Stimulated activated CD4-positive, alpha-beta T cell treated with anti-CD3 and anti-CD28 coated beads, Interleukin-4, amount 100 ng/mL, for 4 hours (primary cell): ENCODE measurements at regions not wholly inside any gene's neighbourhood (a gene's known extent, or its start where the extent isn't known, plus 50 kb on each side); places are given as distances from the start of the nearest gene placed in this dataset.
"Not testable (repeated sequence)": the region's sequence is repeated elsewhere in the genome, so short reads cannot be mapped to it uniquely, and the experiment has no call there.

Source experiments
- DNase-seq, 2 experiments: peaks; one replicate each; pipeline ENCODE4 v3.0.0-alpha.2; 2020

- DNase-seq = no peak
These were observed 473.0 kb downstream of the NTRK2 start for GRCh38 chr9:85142496-85142911.

- no peak for DNase-seq
These were observed 468.2 kb downstream of the NTRK2 start for GRCh38 chr9:85137696-85138095.

GRCh38 chr9:85136987-85137386 lies 467.5 kb downstream of the NTRK2 start:
- no peak for DNase-seq

GRCh38 chr9:85136507-85136906 lies 467.0 kb downstream of the NTRK2 start:
- no peak for DNase-seq

GRCh38 chr9:85130764-85131163 lies 461.2 kb downstream of the NTRK2 start:
- no peak for DNase-seq

GRCh38 chr9:85130260-85130659 lies 460.7 kb downstream of the NTRK2 start:
- DNase-seq = no peak

- no peak for DNase-seq
These were observed 460.0 kb downstream of the NTRK2 start for GRCh38 chr9:85129514-85129913.

- DNase-seq = no peak
These were observed 449.6 kb downstream of the NTRK2 start for GRCh38 chr9:85118990-85119755.

GRCh38 chr9:85117831-85118230 lies 448.3 kb downstream of the NTRK2 start:
- DNase-seq = no peak

- DNase-seq = no peak
These were observed 445.9 kb downstream of the NTRK2 start for GRCh38 chr9:85115473-85115872.

- DNase-seq = no peak
These were observed 445.3 kb downstream of the NTRK2 start for GRCh38 chr9:85114799-85115198.

- DNase-seq = no peak
These were observed 443.4 kb downstream of the NTRK2 start for GRCh38 chr9:85112933-85113418.

GRCh38 chr9:85112391-85112790 lies 442.9 kb downstream of the NTRK2 start:
- no peak for DNase-seq

GRCh38 chr9:85108746-85109145 lies 439.2 kb downstream of the NTRK2 start:
- no peak for DNase-seq

- no peak for DNase-seq
These were observed 438.7 kb downstream of the NTRK2 start for GRCh38 chr9:85108229-85108628.

GRCh38 chr9:85089188-85089969 lies 419.9 kb downstream of the NTRK2 start:
- DNase-seq = no peak

GRCh38 chr9:85081963-85082362 lies 412.4 kb downstream of the NTRK2 start:
- DNase-seq = no peak

GRCh38 chr9:85079349-85079748 lies 409.8 kb downstream of the NTRK2 start:
- no peak for DNase-seq

GRCh38 chr9:85077944-85078343 lies 408.4 kb downstream of the NTRK2 start:
- no peak for DNase-seq

- DNase-seq = not testable (repeated sequence)
These were observed 407.6 kb downstream of the NTRK2 start for GRCh38 chr9:85077146-85077545.
